ENCODE measurements at regions not wholly inside any gene's neighbourhood (a gene's known extent, or its start where the extent isn't known, plus 50 kb on each side); places are given as distances from the start of the nearest gene placed in this dataset.

- 88% methylated on average over 11 of the region's 11 CpGs for WGBS
- no peaks in the 10 kb centered on the region for H3K27me3 ChIP-seq (ENCODE audit: insufficient read depth, low read length)
- H3K4me1 ChIP-seq (ENCODE audit: insufficient read depth, low read length), result no peaks in the 10 kb centered on the region
- H3K9me3 ChIP-seq (ENCODE audit: insufficient read depth, low read depth, low read length), result peaks cover 6% of the 10 kb centered on the region; the same call in 1 of the 2 replicates
- no peaks in the 10 kb centered on the region for H3K36me3 ChIP-seq (ENCODE audit: insufficient read depth, low read length)
- H3K9ac ChIP-seq (ENCODE audit: low read depth, low read length), result no peak overlapping the region
- no peak overlapping the region for H3K27ac ChIP-seq (ENCODE audit: low read depth, low read length)
- H3K4me3 ChIP-seq (ENCODE audit: low read length), result no peak overlapping the region
Observed at GRCh38 chr12:19850346-19851065, 411.2 kb downstream of the AEBP2 start.

- Histone ChIP-seq H3K9ac (ENCODE audit: low read depth, low read length) (no peak overlapping the region), H3K27me3 (ENCODE audit: insufficient read depth, low read length) (no peaks in the 10 kb centered on the region), H3K27ac (ENCODE audit: low read depth, low read length) (no peak overlapping the region), H3K4me3 (ENCODE audit: low read length) (no peak overlapping the region), H3K4me1 (ENCODE audit: insufficient read depth, low read length) (0 out of 2 replicates have a peak, but pooled peaks cover 10% of the 10 kb centered on the region), H3K9me3 (ENCODE audit: insufficient read depth, low read depth, low read length) (peaks cover 6% of the 10 kb centered on the region; the same call in 1 of the 2 replicates), H3K36me3 (ENCODE audit: insufficient read depth, low read length) (no peaks in the 10 kb centered on the region)
- 97% methylated on average over 5 of the region's 5 CpGs for WGBS
Observed at GRCh38 chr12:19852100-19852855, 413.0 kb downstream of the AEBP2 start.

GRCh38 chr12:19855851-19856250, 416.6 kb downstream of the AEBP2 start:
- no peak overlapping the region for H3K27ac ChIP-seq (ENCODE audit: low read depth, low read length)
- H3K4me3 ChIP-seq (ENCODE audit: low read length), result no peak overlapping the region
- no peaks in the 10 kb centered on the region for H3K36me3 ChIP-seq (ENCODE audit: insufficient read depth, low read length)
- no peak overlapping the region for H3K9ac ChIP-seq (ENCODE audit: low read depth, low read length)
- 0 out of 2 replicates have a peak, but pooled peaks cover 4% of the 10 kb centered on the region for H3K9me3 ChIP-seq (ENCODE audit: insufficient read depth, low read depth, low read length)
- 0 out of 2 replicates have a peak, but pooled peaks cover 10% of the 10 kb centered on the region for H3K4me1 ChIP-seq (ENCODE audit: insufficient read depth, low read length)
- no peaks in the 10 kb centered on the region for H3K27me3 ChIP-seq (ENCODE audit: insufficient read depth, low read length)
- 91% methylated on average over 4 of the region's 4 CpGs for WGBS

GRCh38 chr12:19856389-19856788, 417.1 kb downstream of the AEBP2 start:
- no peak overlapping the region for H3K4me3 ChIP-seq (ENCODE audit: low read length)
- no peak overlapping the region for H3K9ac ChIP-seq (ENCODE audit: low read depth, low read length)
- 0 out of 2 replicates have a peak, but pooled peaks cover 4% of the 10 kb centered on the region for H3K9me3 ChIP-seq (ENCODE audit: insufficient read depth, low read depth, low read length)
- 0 out of 2 replicates have a peak, but pooled peaks cover 10% of the 10 kb centered on the region for H3K4me1 ChIP-seq (ENCODE audit: insufficient read depth, low read length)
- H3K36me3 ChIP-seq (ENCODE audit: insufficient read depth, low read length), result no peaks in the 10 kb centered on the region
- H3K27ac ChIP-seq (ENCODE audit: low read depth, low read length), result no peak overlapping the region
- no peaks in the 10 kb centered on the region for H3K27me3 ChIP-seq (ENCODE audit: insufficient read depth, low read length)
- WGBS, result 91% methylated on average over 5 of the region's 5 CpGs

GRCh38 chr12:19857204-19857603, 417.9 kb downstream of the AEBP2 start:
- 94% methylated on average over 5 of the region's 5 CpGs for WGBS

GRCh38 chr12:19867151-19867550, 427.9 kb downstream of the AEBP2 start:
- Histone ChIP-seq H3K27ac (ENCODE audit: low read depth, low read length) (no peak overlapping the region), H3K9ac (ENCODE audit: low read depth, low read length) (no peak overlapping the region), H3K4me1 (ENCODE audit: insufficient read depth, low read length) (no peaks in the 10 kb centered on the region), H3K4me3 (ENCODE audit: low read length) (no peak overlapping the region), H3K27me3 (ENCODE audit: insufficient read depth, low read length) (no peaks in the 10 kb centered on the region), H3K9me3 (ENCODE audit: insufficient read depth, low read depth, low read length) (no peaks in the 10 kb centered on the region), H3K36me3 (ENCODE audit: insufficient read depth, low read length) (no peaks in the 10 kb centered on the region)
- 89% methylated on average over 1 of the region's 1 CpG for WGBS

More at GRCh38 chr12:19857204-19857603, 417.9 kb downstream of the AEBP2 start:
- Histone ChIP-seq H3K4me3 (ENCODE audit: low read length) (no peak overlapping the region), H3K36me3 (ENCODE audit: insufficient read depth, low read length) (no peaks in the 10 kb centered on the region), H3K27me3 (ENCODE audit: insufficient read depth, low read length) (no peaks in the 10 kb centered on the region), H3K27ac (ENCODE audit: low read depth, low read length) (no peak overlapping the region), H3K9ac (ENCODE audit: low read depth, low read length) (no peak overlapping the region), H3K4me1 (ENCODE audit: insufficient read depth, low read length) (0 out of 2 replicates have a peak, but pooled peaks cover 10% of the 10 kb centered on the region), H3K9me3 (ENCODE audit: insufficient read depth, low read depth, low read length) (0 out of 2 replicates have a peak, but pooled peaks cover 4% of the 10 kb centered on the region)

GRCh38 chr12:19867970-19868369, 428.7 kb downstream of the AEBP2 start:
- no peaks in the 10 kb centered on the region for H3K4me1 ChIP-seq (ENCODE audit: insufficient read depth, low read length)
- 43% methylated on average over 2 of the region's 2 CpGs for WGBS
- H3K36me3 ChIP-seq (ENCODE audit: insufficient read depth, low read length), result no peaks in the 10 kb centered on the region

GRCh38 chr12:19869413-19869812, 430.1 kb downstream of the AEBP2 start:
- Histone ChIP-seq H3K27ac (ENCODE audit: low read depth, low read length) (no peak overlapping the region), H3K9ac (ENCODE audit: low read depth, low read length) (no peak overlapping the region), H3K4me3 (ENCODE audit: low read length) (no peak overlapping the region), H3K27me3 (ENCODE audit: insufficient read depth, low read length) (no peaks in the 10 kb centered on the region), H3K9me3 (ENCODE audit: insufficient read depth, low read depth, low read length) (no peaks in the 10 kb centered on the region), H3K36me3 (ENCODE audit: insufficient read depth, low read length) (no peaks in the 10 kb centered on the region), H3K4me1 (ENCODE audit: insufficient read depth, low read length) (no peaks in the 10 kb centered on the region)
- 97% methylated on average over 5 of the region's 5 CpGs for WGBS

More at GRCh38 chr12:19867970-19868369, 428.7 kb downstream of the AEBP2 start:
- Histone ChIP-seq H3K4me3 (ENCODE audit: low read length) (no peak overlapping the region), H3K9ac (ENCODE audit: low read depth, low read length) (no peak overlapping the region), H3K9me3 (ENCODE audit: insufficient read depth, low read depth, low read length) (no peaks in the 10 kb centered on the region), H3K27ac (ENCODE audit: low read depth, low read length) (no peak overlapping the region), H3K27me3 (ENCODE audit: insufficient read depth, low read length) (no peaks in the 10 kb centered on the region)

- Histone ChIP-seq H3K27me3 (ENCODE audit: insufficient read depth, low read length) (no peaks in the 10 kb centered on the region), H3K4me1 (ENCODE audit: insufficient read depth, low read length) (no peaks in the 10 kb centered on the region), H3K9me3 (ENCODE audit: insufficient read depth, low read depth, low read length) (no peaks in the 10 kb centered on the region), H3K4me3 (ENCODE audit: low read length) (no peak overlapping the region), H3K36me3 (ENCODE audit: insufficient read depth, low read length) (no peaks in the 10 kb centered on the region), H3K9ac (ENCODE audit: low read depth, low read length) (no peak overlapping the region), H3K27ac (ENCODE audit: low read depth, low read length) (no peak overlapping the region)
- 90% methylated on average over 8 of the region's 9 CpGs for WGBS
Observed at GRCh38 chr12:19872621-19873540, 433.6 kb downstream of the AEBP2 start.

GRCh38 chr12:19880076-19880475, 440.8 kb downstream of the AEBP2 start:
- Histone ChIP-seq H3K9ac (ENCODE audit: low read depth, low read length) (no peak overlapping the region), H3K36me3 (ENCODE audit: insufficient read depth, low read length) (no peaks in the 10 kb centered on the region), H3K4me1 (ENCODE audit: insufficient read depth, low read length) (no peaks in the 10 kb centered on the region), H3K9me3 (ENCODE audit: insufficient read depth, low read depth, low read length) (peaks cover 10% of the 10 kb centered on the region; the same call in 1 of the 2 replicates), H3K27me3 (ENCODE audit: insufficient read depth, low read length) (no peaks in the 10 kb centered on the region), H3K4me3 (ENCODE audit: low read length) (no peak overlapping the region), H3K27ac (ENCODE audit: low read depth, low read length) (no peak overlapping the region)

All from HUES64 (cell line).